ENCODE measurements at regions not wholly inside any gene's neighbourhood (a gene's known extent, or its start where the extent isn't known, plus 50 kb on each side); places are given as distances from the start of the nearest gene placed in this dataset.

- Mint-ChIP-seq H3K4me3 (no peak overlapping the region), H3K27ac (peak overlapping the region; percentile 41 to 98 (median 74)), H3K4me1 (peaks cover 62% of the 10 kb centered on the region), H3K36me3 (peaks cover 0 to 4% of the 10 kb centered on the region in 2 donors), H3K27me3 (ENCODE audit: low read depth in 3 of 3) (peaks cover 0 to 2% (median under 1%) of the 10 kb centered on the region in 3 donors), H3K9me3 (peaks cover 0 to 2% (median 0%) of the 10 kb centered on the region in 7 donors)
- Histone ChIP-seq H4K20me1 (ENCODE audit: insufficient read depth, low read length) (no peaks in the 10 kb centered on the region), H3K9me3 (replicated peaks in 1 of 2; ENCODE audit: control insufficient read depth in 1 of 2, insufficient read depth in 1 of 2, low read length in 2 of 2) (no peaks in the 10 kb centered on the region), H3K79me2 (ENCODE audit: insufficient read depth, low read length) (no peaks in the 10 kb centered on the region), H3K4me1 (ENCODE audit: control insufficient read depth in 1 of 2, insufficient read depth in 2 of 2, low read length in 2 of 2) (peaks cover 56 to 67% of the 10 kb centered on the region in 2 donors), H3K9ac (ENCODE audit: insufficient read depth, low read length, poor library complexity, severe bottlenecking) (no peak overlapping the region), H2AFZ (ENCODE audit: insufficient read depth, low read depth, low read length, poor library complexity, severe bottlenecking) (no peak overlapping the region), H3K4me3 (replicated peaks in 1 of 3; ENCODE audit: low read depth in 2 of 3, low read length in 3 of 3) (no peak overlapping the region), H3K4me2 (replicated peaks; ENCODE audit: extremely low read depth, low read length, poor library complexity, severe bottlenecking) (no peak overlapping the region), H3K36me3 (replicated peaks in 1 of 2; ENCODE audit: control insufficient read depth in 1 of 2, insufficient read depth in 2 of 2, low read length in 2 of 2) (no peaks in the 10 kb centered on the region), H3K27ac (ENCODE audit: low read depth in 1 of 2, low read length in 2 of 2) (peak overlapping the region; percentile 1 to 97), H3K27me3 (ENCODE audit: control insufficient read depth in 2 of 2, insufficient read depth in 2 of 2, low read length in 2 of 2) (no peaks in the 10 kb centered on the region)
- WGBS (ENCODE audit: insufficient coverage) = 63% methylated on average over 1 of the region's 2 CpGs
- TF ChIP-seq CTCF (IDR thresholded peaks at IDR 0.05) = no peak
- no peak for DNase-seq
- intact Hi-C loops (cut with micrococcal nuclease) = no loop called here
These were observed 115.1 kb upstream of the PELI1 start for GRCh38 chr2:64259312-64259711.

- Histone ChIP-seq H3K27me3 (ENCODE audit: control insufficient read depth in 2 of 2, insufficient read depth in 2 of 2, low read length in 2 of 2) (no peaks in the 10 kb centered on the region), H3K79me2 (ENCODE audit: insufficient read depth, low read length) (no peaks in the 10 kb centered on the region), H3K27ac (ENCODE audit: low read depth in 1 of 2, low read length in 2 of 2) (peak overlapping the region; percentile 85 to 97), H3K4me3 (replicated peaks in 1 of 3; ENCODE audit: low read depth in 2 of 3, low read length in 3 of 3) (peak overlapping the region; percentile 9 to 48 (median 20)), H2AFZ (ENCODE audit: insufficient read depth, low read depth, low read length, poor library complexity, severe bottlenecking) (peak overlapping the region; percentile 24), H3K4me1 (ENCODE audit: control insufficient read depth in 1 of 2, insufficient read depth in 2 of 2, low read length in 2 of 2) (peaks cover 57 to 67% of the 10 kb centered on the region in 2 donors), H4K20me1 (ENCODE audit: insufficient read depth, low read length) (no peaks in the 10 kb centered on the region), H3K4me2 (replicated peaks; ENCODE audit: extremely low read depth, low read length, poor library complexity, severe bottlenecking) (peak overlapping the region; percentile 57), H3K9me3 (replicated peaks in 1 of 2; ENCODE audit: control insufficient read depth in 1 of 2, insufficient read depth in 1 of 2, low read length in 2 of 2) (no peaks in the 10 kb centered on the region), H3K36me3 (replicated peaks in 1 of 2; ENCODE audit: control insufficient read depth in 1 of 2, insufficient read depth in 2 of 2, low read length in 2 of 2) (no peaks in the 10 kb centered on the region), H3K9ac (ENCODE audit: insufficient read depth, low read length, poor library complexity, severe bottlenecking) (peak overlapping the region; percentile 70)
- H3K27ac Mint-ChIP-seq = peak overlapping the region; percentile 96 to 99 (median 98)
- peaks cover 0 to 2% (median 0%) of the 10 kb centered on the region in 3 donors for H3K27me3 Mint-ChIP-seq (ENCODE audit: low read depth in 3 of 3)
- peaks cover 0 to 7% of the 10 kb centered on the region in 2 donors for H3K36me3 Mint-ChIP-seq
- 100% methylated on average over 1 of the region's 6 CpGs for WGBS (ENCODE audit: insufficient coverage)
- H3K4me3 Mint-ChIP-seq = peak overlapping the region; percentile 62 to 81
- intact Hi-C loops (cut with micrococcal nuclease) = loop anchor here in 1 of 2 donors (10.0 kb wide), 1 partner anchor 115 kb away; the partner anchor contains the start of gene PELI1
- H3K4me1 Mint-ChIP-seq = peaks cover 68% of the 10 kb centered on the region
- DNase-seq = peak; percentile 40 to 63 (median 43)
- H3K9me3 Mint-ChIP-seq = peaks cover 0 to 2% (median 0%) of the 10 kb centered on the region in 7 donors
- no peak for TF ChIP-seq CTCF (IDR thresholded peaks at IDR 0.05)
These were observed 116.0 kb upstream of the PELI1 start for GRCh38 chr2:64260093-64260803.
